DMS114 treated with DMSO at 0.1 percent for 48 hours (cell line): ENCODE measurements at regions not wholly inside any gene's neighbourhood (a gene's known extent, or its start where the extent isn't known, plus 50 kb on each side); places are given as distances from the start of the nearest gene placed in this dataset.

ENCODE experiments used
- DNase-seq: peaks from one replicate; lab custom pipeline; 2025; ENCODE audit not compliant: unreplicated experiment; lab: John Stamatoyannopoulos, UW

DNA sequence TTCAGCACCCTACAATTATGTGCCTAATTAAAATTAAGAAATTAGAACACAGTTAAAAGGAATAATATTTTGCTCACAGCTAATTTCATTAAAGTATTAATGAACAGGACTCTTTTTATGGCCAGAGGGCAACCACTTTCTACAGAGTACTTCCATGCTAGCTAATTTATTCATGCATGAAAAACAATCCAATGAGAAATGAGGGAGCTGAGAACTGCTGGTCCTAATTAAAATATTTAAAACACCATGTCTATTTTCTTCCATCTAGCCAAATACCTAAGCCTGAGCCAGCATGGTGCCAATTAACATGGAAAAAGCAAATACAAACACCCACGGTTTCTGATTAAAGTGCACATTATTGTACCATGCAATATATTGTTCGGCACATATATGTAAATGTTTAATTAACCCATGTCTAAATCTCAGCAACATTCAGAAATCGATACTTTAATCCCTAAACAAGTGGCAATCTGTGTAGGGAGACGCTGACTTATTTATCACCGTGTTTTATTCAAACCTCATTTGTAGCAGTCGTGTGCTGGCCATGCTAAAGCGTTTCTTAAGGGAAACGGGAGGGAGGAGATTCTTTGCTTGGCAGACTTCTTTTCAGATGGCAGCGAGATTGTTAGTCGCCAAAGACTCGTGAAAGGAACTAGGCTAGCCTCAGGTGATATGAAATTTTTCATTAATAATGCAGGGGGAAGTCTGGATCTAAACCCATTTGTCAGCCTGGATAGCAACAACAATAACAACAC is 193.5 kb downstream of the ANXA2 start:
- DNase-seq: no peak

DNA sequence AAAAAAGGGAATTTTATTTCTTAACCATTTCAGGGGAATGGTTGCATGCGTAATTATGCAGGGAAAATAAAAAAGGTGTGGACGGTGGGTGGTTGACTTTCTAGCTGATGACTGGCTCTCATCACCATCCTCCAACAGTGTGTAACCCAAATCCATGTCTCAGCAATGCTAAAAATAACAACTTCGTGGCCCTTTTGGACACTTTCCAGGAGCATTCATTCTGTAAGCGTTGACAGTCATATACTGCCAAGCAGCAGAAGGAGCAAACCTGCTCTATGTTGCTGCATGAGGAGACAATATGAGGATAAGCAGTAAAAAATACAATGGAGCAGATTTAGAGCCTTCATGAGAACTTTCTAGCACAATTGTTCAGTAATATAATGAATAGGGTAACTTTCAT is 189.1 kb downstream of the ANXA2 start:
- no peak for DNase-seq

DNA sequence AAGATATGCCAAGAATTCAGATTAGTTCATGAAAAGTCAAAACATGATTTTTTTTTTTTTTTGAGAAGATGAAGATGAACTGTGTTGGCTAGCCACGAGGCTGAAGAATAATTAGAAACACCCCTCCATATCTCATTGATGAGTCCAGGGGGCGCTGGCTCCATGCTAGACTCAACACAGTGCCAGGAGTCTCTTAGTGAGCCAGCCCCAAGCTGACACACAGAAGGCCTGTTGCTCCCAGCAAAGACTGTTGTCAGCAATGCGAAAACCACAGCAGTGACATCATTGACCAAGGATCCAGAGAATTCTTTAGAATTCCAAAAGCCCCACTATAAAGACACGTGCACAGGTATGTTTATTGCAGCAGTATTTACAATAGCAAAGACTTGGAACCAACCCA is 185.2 kb downstream of the ANXA2 start:
- DNase-seq: no peak

DNA sequence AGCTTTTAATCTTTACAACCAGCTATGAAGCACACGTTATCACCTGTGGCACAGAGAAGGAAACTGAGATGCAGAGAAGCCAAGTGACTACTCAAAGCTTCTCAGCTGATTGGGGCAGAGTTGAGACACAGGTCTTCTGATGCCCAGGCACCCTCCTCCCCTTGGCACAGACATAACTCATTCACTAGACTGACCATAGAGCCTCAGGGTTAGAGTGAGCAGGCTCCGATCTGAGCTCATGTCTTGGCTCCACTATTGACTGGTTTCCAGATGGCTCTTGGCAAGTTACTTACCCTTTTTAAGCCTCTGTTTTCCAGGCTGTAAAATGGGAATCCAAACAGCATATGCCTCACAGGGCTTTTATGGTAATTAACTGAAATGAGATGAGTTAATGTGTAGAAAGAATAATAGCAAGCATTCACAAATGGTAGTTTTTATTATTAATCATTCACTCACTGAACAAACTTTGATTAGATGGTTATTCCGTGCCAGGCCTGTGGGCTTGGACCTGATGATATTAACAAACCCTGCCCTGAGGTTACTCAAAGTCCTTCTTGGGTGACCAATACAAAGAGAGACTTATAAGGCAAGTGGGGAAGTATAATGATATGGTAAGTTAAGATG is 184.3 kb downstream of the ANXA2 start:
- no peak for DNase-seq

DNA sequence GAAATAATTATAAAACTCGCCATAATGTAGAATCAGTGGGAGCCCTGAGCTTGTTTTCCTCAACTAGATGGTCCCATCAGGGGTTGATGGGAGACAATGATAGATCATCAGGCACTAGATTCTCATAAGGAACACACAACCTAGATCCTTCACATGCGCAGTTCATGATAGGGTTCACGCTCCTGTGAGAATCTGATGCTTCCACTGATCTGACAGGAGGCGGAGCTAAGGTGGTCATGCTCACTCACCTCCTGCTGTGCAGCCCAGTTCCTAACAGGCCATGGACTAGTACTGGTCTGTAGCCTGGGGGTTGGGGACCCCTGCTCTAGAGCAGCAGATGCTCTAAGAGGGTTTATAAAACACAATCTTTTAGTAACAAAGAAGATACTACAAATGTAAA is 183.6 kb downstream of the ANXA2 start:
- DNase-seq: no peak

DNA sequence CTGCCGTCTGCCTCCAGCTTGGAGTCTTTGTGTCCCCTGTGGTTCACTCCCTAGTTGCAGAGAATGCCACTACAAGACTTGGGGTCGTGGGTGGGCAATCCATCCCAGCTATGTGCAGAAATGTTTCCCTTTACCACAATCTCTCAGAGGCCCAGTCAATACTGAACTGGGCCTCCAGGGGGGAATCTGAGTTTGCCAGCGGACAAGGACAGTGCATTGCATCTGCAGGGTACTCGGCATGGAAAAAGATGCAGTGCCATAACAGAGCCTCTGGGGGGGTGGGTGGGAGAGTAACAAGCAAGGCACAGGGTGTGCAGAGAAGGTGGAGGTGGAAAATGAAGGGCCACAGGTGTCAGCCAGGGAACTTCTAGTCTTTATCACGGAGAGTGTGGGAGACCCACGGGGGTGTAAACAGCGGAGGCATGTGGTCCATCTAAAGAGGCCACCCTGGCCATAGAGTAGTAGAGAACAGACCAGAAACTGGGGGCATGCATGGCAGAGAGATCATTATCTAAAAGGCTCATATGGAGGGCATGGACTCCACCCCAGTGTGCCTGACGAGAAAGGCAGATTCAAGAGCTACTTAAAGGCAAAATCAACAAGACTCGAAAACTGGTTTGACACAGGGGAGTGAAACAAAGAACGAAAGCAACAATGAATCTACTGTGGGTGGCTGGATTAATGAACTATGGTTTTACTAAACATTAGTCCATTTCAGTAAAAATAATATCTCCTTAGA is 182.4 kb downstream of the ANXA2 start:
- no peak for DNase-seq

DNA sequence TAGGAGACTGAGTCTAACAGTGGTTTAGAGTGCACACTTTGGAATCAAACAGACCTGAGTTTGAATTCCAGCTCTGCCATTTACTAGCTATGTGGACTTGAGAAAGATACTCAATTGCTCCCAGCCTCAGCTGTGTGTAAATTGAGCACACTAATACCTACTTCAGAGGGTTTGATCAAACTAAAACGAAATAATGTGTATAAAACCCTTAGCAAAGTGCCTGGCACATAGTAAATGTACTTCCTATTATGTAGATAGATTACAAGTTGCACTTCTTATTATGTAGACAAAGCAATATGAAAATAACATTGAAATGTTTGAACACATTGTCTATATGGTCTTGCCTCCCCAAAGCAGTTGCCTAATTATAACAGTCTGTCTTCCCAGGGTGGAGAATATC is 180.6 kb downstream of the ANXA2 start:
- no peak for DNase-seq

DNA sequence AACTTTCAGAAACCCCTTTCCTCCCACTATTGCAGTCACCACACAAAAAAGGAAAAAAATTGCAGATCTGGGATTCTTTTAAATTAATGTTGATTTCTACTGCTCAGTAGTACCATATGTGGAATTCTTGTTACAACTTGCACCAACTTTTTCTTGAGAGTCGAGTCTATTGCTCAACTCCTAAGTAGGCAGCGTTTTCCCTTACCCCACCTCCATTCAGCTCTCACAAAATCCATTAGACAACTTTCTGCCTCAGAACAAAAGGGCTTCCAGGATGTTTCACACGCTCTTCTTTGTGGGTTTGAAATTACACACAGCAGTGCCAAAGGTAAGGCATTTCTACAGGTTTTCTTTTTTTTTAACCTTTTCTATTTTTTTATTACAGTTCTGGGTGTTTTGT is 179.5 kb downstream of the ANXA2 start:
- no peak for DNase-seq

DNA sequence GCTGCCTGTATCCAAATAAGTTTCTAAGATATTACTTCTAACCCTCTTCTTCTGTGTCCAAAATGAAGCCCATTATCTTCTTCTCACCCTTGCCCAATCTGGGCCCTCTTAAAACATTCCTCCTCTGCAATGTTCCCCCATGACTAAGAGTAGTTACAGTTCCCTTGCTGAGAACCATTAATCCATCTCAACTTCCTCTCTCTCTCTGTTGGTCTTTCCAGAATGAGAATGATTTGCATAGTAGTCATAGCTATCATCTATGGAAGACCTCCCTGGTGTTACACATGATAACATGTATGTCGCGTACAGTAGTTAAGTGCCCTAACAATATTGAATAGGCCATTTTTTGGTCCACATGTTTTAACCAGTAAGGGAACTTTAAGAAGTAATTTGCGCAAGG is 177.9 kb downstream of the ANXA2 start:
- DNase-seq: no peak

DNA sequence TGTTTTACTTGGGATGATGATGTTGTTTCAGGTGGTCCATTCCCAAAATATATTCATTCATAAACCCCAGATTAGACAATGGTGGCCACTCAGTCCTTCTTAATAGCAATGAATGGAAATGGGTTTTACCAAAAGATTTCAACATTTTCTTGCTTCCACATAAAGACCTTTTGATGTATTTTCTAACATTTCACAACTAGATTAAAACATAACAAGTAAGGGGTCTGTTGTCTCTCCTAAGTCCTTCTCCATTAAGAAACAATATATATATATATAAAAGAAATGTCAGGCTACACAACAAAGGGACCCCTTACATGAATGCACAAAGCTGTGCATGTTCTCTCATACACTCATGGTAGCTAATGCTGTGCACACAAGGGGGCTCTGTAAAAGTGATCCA is 176.4 kb downstream of the ANXA2 start:
- no peak for DNase-seq

DNA sequence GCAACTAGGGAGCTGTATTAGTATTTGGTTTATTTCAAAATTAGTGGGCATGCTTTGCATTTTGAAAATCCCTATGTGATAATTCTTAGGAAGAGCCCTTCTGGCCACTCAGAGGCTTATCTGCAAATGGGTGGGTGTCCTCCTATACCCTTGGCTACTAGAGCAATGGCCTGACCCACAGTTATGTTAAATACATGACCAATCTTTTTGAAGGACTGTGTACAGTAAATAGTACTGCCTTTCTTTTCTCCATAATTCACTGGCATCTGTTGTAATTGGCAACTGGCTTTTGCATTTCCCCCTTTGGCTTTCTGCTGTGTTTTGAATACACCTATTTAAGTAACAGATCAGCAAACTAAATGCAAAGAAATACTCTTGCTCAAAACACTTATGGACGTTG is 175.4 kb downstream of the ANXA2 start:
- DNase-seq: no peak

DNA sequence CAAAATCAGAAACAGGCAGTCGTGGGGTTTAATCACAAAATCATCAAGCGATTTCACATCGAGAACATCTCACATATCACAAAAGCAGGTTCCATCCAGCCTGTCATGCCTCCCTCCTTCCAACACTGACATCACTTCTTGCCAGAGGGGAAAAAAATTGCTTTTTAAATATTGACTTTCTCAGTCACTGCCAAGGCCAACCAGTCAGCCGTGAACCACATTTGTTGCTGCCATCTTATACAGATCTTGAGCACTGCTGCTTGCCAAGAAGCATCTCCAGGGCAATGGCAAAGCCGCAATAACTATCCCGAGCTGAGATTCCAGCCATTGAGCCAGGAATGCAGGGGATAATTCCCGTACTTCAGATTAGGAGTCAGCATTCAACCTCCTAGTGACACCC is 174.6 kb downstream of the ANXA2 start:
- no peak for DNase-seq

DNA sequence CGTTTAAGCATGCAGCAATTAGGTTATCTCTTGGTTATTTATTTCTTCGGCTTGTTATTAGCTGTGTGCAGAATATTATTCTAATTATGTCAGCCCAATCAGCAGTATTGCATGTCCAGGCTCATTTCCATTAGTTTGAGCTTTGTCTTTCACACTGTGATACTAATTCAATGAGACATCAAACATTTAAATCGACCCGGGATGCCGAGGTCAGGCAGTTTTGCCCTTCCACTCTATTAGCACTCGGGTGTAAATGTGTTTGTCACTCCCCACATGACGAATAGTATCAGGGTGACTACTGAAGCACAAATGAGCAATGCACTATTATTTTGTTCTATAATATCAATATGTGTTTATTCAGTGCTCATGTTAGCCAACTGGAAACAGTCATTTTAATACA is 170.9 kb downstream of the ANXA2 start:
- no peak for DNase-seq

DNA sequence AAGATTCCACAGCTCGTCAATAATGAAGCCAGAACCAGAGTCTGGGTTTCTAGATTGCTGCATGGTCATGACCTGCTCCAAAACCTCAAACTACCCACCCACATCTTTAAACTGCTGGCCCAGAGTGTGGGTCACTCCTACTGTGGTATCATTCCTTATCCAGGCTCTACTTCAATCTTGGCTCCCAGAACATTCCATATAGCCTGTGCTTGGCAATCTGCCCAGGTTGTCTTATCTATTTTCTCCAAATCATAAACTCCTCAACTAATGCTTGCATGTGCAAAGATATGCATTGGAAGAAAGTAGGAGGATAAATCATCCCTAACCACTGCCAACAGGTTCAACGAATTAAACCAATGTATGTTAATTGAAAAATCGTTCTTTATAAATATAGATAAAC is 169.7 kb downstream of the ANXA2 start:
- no peak for DNase-seq

DNA sequence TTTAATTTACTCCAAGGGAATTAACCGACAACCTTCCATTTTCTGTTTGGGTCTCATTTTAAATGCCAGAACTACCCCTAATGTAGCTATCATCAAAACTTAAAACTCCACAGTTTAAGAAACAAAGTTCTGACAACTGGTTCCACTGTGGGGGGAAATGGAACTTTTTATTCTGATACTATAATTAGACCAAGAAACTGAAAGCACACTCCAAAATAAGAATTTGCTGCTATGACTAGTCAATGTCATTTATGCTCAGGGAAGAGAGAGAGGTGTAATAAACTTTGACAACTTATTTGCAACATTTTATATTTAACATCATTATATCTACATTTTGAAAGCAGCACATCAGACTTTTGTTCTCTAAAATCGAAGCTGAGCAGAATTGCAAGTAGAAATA is 169.2 kb downstream of the ANXA2 start:
- DNase-seq: no peak

DNA sequence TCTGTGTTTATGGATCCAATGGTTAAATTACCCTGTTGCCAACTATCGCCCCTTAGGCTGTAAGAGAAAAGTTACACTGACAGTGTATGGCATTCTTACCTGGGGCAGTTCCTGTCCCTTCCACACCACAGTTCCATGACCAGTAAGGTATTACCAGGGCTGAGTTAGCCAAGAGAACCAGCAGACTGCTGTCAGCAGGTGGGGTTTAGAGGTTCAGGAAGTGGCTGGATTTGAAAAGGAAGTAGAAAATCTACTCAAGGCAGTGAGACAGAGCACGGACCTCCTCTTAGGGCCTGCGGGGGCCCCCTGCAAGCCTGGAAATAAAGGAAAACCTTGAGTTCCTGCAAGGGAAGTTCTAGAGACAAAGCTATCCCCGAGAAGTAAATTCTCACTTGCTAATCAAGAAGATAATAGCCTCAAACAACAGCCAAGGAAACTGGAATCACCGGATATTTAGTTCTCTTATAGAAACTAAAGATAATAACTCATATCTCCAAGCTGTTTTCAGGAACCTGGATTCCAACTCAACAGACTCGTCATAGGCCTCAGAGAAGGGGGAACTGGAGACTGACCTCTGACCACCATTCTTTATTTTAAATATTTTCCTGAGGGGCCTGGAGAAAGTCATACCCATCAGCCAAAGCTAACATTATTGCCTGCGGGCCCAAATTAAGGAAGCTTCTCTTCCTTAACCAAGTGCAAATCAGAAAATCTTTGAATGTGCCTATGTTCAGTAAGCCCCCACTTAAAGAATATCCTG is 161.7 kb downstream of the ANXA2 start:
- DNase-seq: no peak

DNA sequence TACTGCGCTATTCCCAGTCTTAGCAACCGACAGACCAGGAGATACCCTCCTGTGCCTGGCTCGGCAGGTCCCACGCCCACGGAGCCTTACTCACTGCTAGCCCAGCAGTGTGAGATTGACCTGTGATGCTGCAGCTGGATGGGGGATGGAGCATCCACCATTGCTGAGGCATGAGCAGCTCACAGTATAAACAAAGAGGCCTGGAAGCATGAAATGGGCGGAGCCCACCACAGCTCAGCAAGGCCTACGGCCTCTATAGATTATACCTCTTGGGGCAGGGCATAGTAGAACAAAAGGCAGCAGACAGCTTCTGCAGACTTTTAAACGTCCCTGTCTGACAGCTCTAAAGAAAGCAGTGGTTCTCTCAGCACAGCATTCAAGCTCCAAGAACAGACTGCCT is 160.3 kb downstream of the ANXA2 start:
- DNase-seq: no peak

DNA sequence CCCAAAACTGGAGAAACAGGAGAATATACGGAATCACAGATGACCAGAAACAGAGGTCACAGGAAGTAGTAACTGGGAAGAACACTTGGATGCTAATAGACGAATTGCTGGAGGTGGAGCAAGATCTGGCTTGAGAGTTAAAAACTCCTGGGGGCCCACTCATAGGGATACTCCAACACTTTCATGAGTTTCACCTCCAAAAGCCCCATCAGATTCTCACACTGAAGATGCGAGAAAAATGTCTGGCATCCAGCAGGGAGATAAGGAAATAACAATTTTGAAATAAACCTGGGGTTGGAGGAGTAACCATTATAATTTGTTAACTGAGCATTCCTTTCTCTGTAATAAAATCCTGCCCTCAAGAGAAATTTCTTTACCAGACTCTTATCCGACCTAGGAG is 154.0 kb downstream of the ANXA2 start:
- no peak for DNase-seq

DNA sequence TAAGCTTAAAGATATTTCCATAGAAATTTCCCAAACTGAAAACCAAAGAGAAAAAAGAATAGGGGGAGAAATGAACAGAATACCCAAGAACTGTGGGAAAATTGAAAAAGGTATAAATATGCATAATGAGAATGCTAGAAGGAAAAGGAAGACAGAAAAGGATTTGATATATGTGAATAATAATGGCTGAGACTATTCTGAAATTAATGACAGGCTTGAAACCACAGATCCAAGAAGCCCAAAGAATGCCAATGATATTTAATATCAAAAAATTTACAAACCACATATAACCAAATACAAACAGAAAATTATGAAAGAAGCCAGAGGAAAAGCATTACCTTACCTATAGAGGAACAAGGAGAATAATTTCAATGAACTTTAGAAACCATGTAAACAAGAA is 153.0 kb downstream of the ANXA2 start:
- DNase-seq: no peak

DNA sequence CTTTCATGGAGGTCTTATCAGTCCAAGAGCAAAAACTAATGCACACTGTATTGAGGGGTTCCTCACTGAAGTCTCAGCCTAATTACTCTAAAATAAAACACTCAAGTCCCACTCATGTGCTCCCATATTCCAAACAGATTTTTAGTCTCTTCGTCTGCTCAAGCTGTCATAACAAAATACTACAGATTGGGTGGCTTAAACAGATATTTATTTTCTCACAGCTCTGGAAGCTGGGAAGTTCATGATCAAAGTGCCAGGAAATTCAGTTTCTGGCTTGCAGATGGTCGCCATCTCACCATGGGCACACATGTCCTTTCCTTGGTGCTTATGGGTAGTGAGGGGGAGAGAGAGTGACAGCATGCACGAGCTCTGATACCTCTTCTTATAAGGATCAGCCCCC is 147.5 kb downstream of the ANXA2 start:
- no peak for DNase-seq

DNA sequence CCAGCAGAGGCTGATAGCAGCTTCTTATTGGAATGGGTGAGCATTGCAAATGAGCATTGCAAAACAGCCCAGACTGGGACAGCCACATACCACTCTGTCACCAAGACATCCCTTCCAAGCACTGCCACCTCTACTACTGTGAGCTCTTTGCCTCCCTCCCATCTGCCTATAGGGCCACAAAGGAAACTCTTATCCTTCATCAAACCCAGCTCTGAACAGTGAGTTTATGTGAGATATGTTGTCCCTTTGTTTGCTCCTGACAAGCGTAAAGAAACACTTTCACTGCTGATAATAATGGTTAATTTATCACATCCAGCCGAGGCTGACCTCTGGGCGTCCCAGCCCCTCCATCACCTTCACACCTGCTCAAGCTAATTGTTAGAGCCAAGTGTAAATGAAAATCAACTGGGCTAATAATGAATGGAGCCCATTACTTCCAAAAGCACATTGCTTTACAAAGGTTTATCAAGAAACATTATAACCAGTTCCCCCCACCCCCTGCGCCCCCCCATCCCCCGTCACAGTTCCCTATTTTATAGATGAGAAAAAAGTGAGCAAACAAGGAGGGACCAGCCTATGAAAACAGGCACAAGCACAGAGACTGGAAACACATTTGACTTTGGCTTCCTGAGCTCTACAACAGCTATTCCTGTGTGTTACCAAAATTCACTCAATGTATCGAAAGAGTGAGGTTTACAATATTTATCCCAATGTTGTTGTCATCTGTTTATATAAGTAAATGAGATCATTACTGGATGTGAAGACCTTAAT is 146.3 kb downstream of the ANXA2 start:
- no peak for DNase-seq
